Stomach (tissue), 8 donors: ENCODE measurements at regions not wholly inside any gene's neighbourhood (a gene's known extent, or its start where the extent isn't known, plus 50 kb on each side); places are given as distances from the start of the nearest gene placed in this dataset.
A peak's percentile ranks its signal among the peaks of the same experiment; 100 is the strongest.

ENCODE experiments used
- DNase-seq, 2 donors: peaks; one replicate each; pipeline versions ENCODE4 v3.0.0 to v3.0.0-alpha.2; 2013 to 2019
- H3K27ac ChIP-seq, 5 donors: fragments of 200-600 bp in 4 of 5; sonication (generic) in 4 of 5; one replicate each; pipeline ENCODE4 v1.5.1; 2013 to 2019; ENCODE audit warnings: mild to moderate bottlenecking in 1 of 5, moderate library complexity in 1 of 5
- H3K27me3 ChIP-seq, 3 donors: fragments of 200-600 bp; sonication (generic); one replicate each; pipeline ENCODE4 v1.5.1; 2017 to 2019; ENCODE audit warnings: mixed run types in 1 of 3
- H3K36me3 ChIP-seq, 4 donors: fragments of 200-600 bp; sonication (generic); 1 replicate in 3 of 4; 2 replicates in 1 of 4; pipeline ENCODE4 v1.5.1; 2016 to 2019
- H3K4me1 ChIP-seq, 4 donors: fragments of 200-600 bp; sonication (generic); one replicate each; pipeline ENCODE4 v1.5.1; 2016 to 2019
- H3K4me3 ChIP-seq, 4 donors: fragments of 200-600 bp; sonication (generic) in 3 of 4; one replicate each; pipeline ENCODE4 v1.5.1; 2016 to 2019; ENCODE audit warnings: mild to moderate bottlenecking in 1 of 4
- H3K9me3 ChIP-seq, 4 donors: fragments of 200-600 bp; sonication (generic); one replicate each; pipeline ENCODE4 v1.5.1; 2016 to 2019
- EP300 ChIP-seq: sonication (generic); formaldehyde crosslinking; IDR thresholded peaks from one replicate; pipeline ENCODE4 v1.6.1; 2017; ENCODE audit warnings: antibody characterized with exemption
- POLR2A ChIP-seq, 4 donors: fragments of 450-650 bp; IDR thresholded peaks; one replicate each; pipeline ENCODE4 v1.6.1; 2016; ENCODE audit warnings: antibody characterized with exemption in 4 of 4, control low read depth in 2 of 4, mild to moderate bottlenecking in 1 of 4, moderate library complexity in 1 of 4
- POLR2AphosphoS5 ChIP-seq, 3 donors: sonication (generic); formaldehyde crosslinking; IDR thresholded peaks; one replicate each; pipeline ENCODE4 v1.6.1; 2016; ENCODE audit warnings: antibody characterized with exemption in 3 of 3
- WGBS, 5 donors: extraction: QIAGEN DNeasy Blood & Tissue Kit in 3 of 5; methylation state at CpG; one replicate each; pipeline versions ENCODE4 v1.1.5 to v1.1.7; 2013 to 2018; 5-methylcytosine and 5-hydroxymethylcytosine counted together
- intact Hi-C: fragments of 100-400 bp; cut with DNase I; formaldehyde crosslinking; loops from one replicate; pipeline ENCODE4 v1.15.1; 2023; ENCODE audit warnings: low total_unique reads
- TF ChIP-seq, protein P1 (sequence below), 7 experiments: fragments of 450-650 bp in 4 of 7; fragments of 200-600 bp in 3 of 7; sonication (generic) in 3 of 7; IDR thresholded peaks; one replicate each; pipeline ENCODE4 v1.5.1; 2016 to 2019; ENCODE audit warnings: antibody characterized with exemption in 7 of 7, control low read depth in 2 of 7, mild to moderate bottlenecking in 1 of 7
- donor health status: healthy with polysubstance abuse.
- donor health status: Bipolar disorder and iron deficiency.
- donor health status: healthy.

DNA sequence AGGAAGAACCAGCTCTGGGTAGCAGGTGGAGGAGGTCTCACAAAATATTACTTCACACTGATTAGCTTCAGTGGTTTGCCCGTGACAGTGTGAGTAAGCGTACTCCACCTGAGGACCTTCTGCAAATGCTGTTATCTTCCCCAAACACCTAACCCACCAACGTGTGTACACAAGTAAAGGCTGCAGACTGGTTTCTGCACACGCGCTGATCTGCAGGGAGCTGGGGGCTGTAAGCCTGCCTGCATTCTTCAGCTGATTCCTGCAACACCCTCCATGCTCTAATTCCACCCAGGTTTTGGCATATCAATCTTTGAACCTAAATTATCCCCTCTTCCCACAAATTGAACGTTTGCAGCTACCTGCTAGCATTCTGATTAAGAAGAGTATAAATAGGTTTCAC lies 820.2 kb downstream of the TRIML1 start:
- H3K27ac ChIP-seq: no peak overlapping the region
- intact Hi-C loops: no loop called here
- no peaks in the 10 kb centered on the region for H3K36me3 ChIP-seq
- H3K27me3 ChIP-seq: no peaks in the 10 kb centered on the region
- no peaks in the 10 kb centered on the region for H3K9me3 ChIP-seq
- no peak for DNase-seq
- H3K4me1 ChIP-seq: no peaks in the 10 kb centered on the region
- no peak for TF ChIP-seq POLR2A (IDR thresholded peaks at IDR 0.05)
- TF ChIP-seq POLR2AphosphoS5 (IDR thresholded peaks at IDR 0.05): no peak
- TF ChIP-seq, protein P1, sequence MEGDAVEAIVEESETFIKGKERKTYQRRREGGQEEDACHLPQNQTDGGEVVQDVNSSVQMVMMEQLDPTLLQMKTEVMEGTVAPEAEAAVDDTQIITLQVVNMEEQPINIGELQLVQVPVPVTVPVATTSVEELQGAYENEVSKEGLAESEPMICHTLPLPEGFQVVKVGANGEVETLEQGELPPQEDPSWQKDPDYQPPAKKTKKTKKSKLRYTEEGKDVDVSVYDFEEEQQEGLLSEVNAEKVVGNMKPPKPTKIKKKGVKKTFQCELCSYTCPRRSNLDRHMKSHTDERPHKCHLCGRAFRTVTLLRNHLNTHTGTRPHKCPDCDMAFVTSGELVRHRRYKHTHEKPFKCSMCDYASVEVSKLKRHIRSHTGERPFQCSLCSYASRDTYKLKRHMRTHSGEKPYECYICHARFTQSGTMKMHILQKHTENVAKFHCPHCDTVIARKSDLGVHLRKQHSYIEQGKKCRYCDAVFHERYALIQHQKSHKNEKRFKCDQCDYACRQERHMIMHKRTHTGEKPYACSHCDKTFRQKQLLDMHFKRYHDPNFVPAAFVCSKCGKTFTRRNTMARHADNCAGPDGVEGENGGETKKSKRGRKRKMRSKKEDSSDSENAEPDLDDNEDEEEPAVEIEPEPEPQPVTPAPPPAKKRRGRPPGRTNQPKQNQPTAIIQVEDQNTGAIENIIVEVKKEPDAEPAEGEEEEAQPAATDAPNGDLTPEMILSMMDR (IDR thresholded peaks at IDR 0.05): no peak
- TF ChIP-seq EP300: no peak
- H3K4me3 ChIP-seq: no peak overlapping the region
- 22 to 56% (median 51%) methylated on average over 6 of the region's 6 CpGs for WGBS, 5 donors

DNA sequence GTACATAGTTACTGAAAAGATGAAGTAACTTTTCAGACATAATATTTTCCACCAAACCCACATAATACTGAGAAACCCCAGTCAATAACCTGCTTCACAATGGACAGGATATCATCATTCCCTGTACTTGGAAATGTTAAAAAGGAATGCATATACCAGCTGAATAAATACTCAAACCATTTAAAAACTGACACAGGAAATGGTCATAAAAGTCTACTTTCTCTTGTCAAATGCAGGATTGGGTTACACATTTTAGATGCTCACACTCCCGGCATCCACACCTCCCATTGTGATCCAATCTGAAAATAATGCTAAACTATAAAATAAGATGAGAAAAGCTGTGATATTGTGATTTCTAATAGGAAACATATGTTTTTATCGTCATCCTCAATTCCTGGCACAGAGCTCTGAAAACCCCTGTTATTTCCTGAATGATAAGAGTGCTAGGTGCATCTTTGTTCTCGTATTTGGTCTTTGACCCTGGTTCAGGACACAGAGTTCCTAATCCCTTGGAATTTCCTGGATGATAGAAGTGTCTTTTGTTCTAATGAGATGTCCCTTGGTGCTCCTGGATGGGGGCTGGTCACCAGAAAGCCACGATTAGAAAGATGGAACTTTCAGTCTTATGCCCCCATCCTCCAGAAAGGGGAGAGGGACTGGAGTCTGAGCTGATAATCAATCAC lies 821.3 kb downstream of the TRIML1 start:
- Histone ChIP-seq H3K4me3 (no peak overlapping the region), H3K9me3 (no peaks in the 10 kb centered on the region), H3K27ac (no peak overlapping the region), H3K4me1 (no peaks in the 10 kb centered on the region), H3K27me3 (no peaks in the 10 kb centered on the region), H3K36me3 (no peaks in the 10 kb centered on the region)
- TF ChIP-seq POLR2A (IDR thresholded peaks at IDR 0.05) (no peak), POLR2AphosphoS5 (IDR thresholded peaks at IDR 0.05) (no peak), EP300 (no peak)
- TF ChIP-seq, protein P1 (IDR thresholded peaks at IDR 0.05): no peak
- DNase-seq: peak in 1 of 2 donors; percentile 7
- intact Hi-C loops: no loop called here
- WGBS, 5 donors: 71 to 76% (median 72%) methylated on average over 4 of the region's 4 CpGs

DNA sequence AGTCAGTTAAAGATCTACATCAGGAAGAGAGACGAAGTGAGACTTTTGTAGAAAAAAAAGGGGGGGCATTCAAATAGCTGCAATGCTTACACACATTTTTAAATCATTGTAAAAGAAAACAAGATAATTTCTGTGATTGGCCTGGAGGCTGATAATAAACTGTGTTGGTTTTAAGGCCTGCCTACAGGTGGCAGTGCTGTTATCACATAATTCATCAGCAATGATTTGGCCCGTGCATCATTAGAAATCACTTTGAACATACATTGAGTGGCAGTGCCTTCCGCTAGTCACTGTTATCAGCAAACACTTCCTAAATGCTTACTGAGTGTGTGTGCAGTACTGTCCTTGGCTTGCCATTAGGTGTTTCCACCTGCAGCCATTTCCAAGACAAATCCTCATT lies 831.9 kb downstream of the TRIML1 start:
- TF ChIP-seq EP300 (no peak), POLR2A (IDR thresholded peaks at IDR 0.05) (no peak), POLR2AphosphoS5 (IDR thresholded peaks at IDR 0.05) (no peak)
- TF ChIP-seq, protein P1 (IDR thresholded peaks at IDR 0.05): peak in 1 of 7 experiments; percentile 21
- peak in 1 of 2 donors; percentile 26 for DNase-seq
- WGBS, 5 donors: 16 to 37% (median 23%) methylated on average over 2 to 3 of the region's 3 CpGs
- intact Hi-C loops: no loop called here
- H3K36me3 ChIP-seq: no peaks in the 10 kb centered on the region
- H3K27me3 ChIP-seq: no peaks in the 10 kb centered on the region
- no peaks in the 10 kb centered on the region for H3K9me3 ChIP-seq
- no peak overlapping the region for H3K4me3 ChIP-seq
- H3K27ac ChIP-seq: no peak overlapping the region
- peaks cover 0 to 2% (median under 1%) of the 10 kb centered on the region in 4 donors for H3K4me1 ChIP-seq

DNA sequence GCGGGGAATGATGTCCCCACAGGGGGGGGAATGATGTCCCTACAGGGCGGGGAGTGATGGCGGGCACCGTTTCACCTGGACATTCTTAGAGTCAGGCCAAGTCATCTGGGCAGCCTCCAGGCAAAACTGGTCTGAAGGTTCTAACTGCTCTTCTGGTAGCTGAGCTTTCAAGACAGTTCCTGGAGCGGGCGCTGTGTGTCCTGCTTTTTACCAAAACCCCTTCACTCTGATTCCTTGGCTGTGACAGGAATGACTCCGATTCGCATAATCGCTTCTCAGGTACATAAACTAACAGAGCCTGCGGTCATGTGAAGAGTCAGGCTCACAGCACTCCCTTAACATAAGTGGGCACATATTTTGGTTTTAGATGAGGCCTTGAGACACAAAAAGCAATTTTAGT lies 836.0 kb downstream of the TRIML1 start:
- Histone ChIP-seq H3K36me3 (no peaks in the 10 kb centered on the region), H3K4me3 (no peak overlapping the region), H3K27ac (no peak overlapping the region), H3K27me3 (no peaks in the 10 kb centered on the region), H3K4me1 (peaks cover 0 to 10% (median 7%) of the 10 kb centered on the region in 4 donors), H3K9me3 (no peaks in the 10 kb centered on the region)
- TF ChIP-seq EP300 (no peak), POLR2A (IDR thresholded peaks at IDR 0.05) (no peak), POLR2AphosphoS5 (IDR thresholded peaks at IDR 0.05) (no peak)
- TF ChIP-seq, protein P1 (IDR thresholded peaks at IDR 0.05): no peak
- DNase-seq: no peak
- intact Hi-C loops: no loop called here
- WGBS, 5 donors: 92 to 96% (median 95%) methylated on average over 6 to 10 of the region's 10 CpGs
